H1 (cell line): ENCODE measurements at regions not wholly inside any gene's neighbourhood (a gene's known extent, or its start where the extent isn't known, plus 50 kb on each side); places are given as distances from the start of the nearest gene placed in this dataset.
A peak's percentile ranks its signal among the peaks of the same experiment; 100 is the strongest.

Experiments used
- CTCF ChIA-PET: fragments of 300-600 bp; sonication (Branson Sonifier 250); formaldehyde crosslinking; loops from one replicate; lab custom pipeline; 2021; ENCODE audit not compliant: partially characterized antibody; lab: Charles Lee
- POLR2A ChIA-PET: fragments of 300-600 bp; sonication (Branson Sonifier 250); formaldehyde crosslinking; loops from one replicate; lab custom pipeline; 2021; ENCODE audit warnings: inconsistent platforms; ENCODE audit not compliant: partially characterized antibody; lab: Charles Lee
- DNase-seq, 2 experiments: peaks; one replicate each; pipeline versions ENCODE4 v3.0.0 to v3.0.0-alpha.2; 2010 to 2022; ENCODE audit warnings: low spot score in 2 of 2, low read depth in 1 of 2, mixed read lengths in 1 of 2
- FAIRE-seq: peaks from 2 replicates; lab custom pipeline; 2011; peaks lifted over from hg19 to GRCh38; lab: Jason Lieb, UNC
- H2AFZ ChIP-seq: 2 replicates; pipeline ENCODE4 v1.8.1; 2012; ENCODE audit warnings: low read length, inconsistent platforms
- H2AK5ac ChIP-seq: 2 replicates; pipeline ENCODE4 v1.6.1; 2013; ENCODE audit warnings: low read depth, low read length
- H2BK120ac ChIP-seq: replicated peaks from 2 replicates; pipeline ENCODE3; 2013; ENCODE audit warnings: low read depth, low read length, inconsistent platforms
- H2BK12ac ChIP-seq: 2 replicates; pipeline ENCODE4 v1.6.1; 2013; ENCODE audit warnings: low read depth, low read length
- H2BK15ac ChIP-seq: 2 replicates; pipeline ENCODE4 v1.6.1; 2013; ENCODE audit warnings: low read length
- H2BK20ac ChIP-seq: 2 replicates; pipeline ENCODE4 v1.6.1; 2013; ENCODE audit warnings: low read length
- H2BK5ac ChIP-seq: 2 replicates; pipeline ENCODE4 v1.6.1; 2013; ENCODE audit warnings: low read depth, low read length
- H3K14ac ChIP-seq: 2 replicates; pipeline ENCODE4 v1.6.1; 2013; ENCODE audit warnings: inconsistent platforms; ENCODE audit not compliant: insufficient read length
- H3K18ac ChIP-seq: 2 replicates; pipeline ENCODE4 v1.6.1; 2013; ENCODE audit warnings: low read length; ENCODE audit errors: extremely low read depth
- H3K23ac ChIP-seq: 2 replicates; pipeline ENCODE4 v1.6.1; 2013; ENCODE audit warnings: inconsistent platforms; ENCODE audit not compliant: insufficient read length
- H3K23me2 ChIP-seq: 2 replicates; pipeline ENCODE4 v1.6.1; 2013; ENCODE audit warnings: low read depth, low read length
- H3K27ac ChIP-seq: 2 replicates; pipeline ENCODE4 v1.6.1; 2011; ENCODE audit warnings: low read depth, low read length, inconsistent platforms
- H3K27me3 ChIP-seq, 4 experiments: replicated peaks in 1 of 4; 1 replicate in 1 of 4; 2 replicates in 3 of 4; pipeline versions ENCODE4 v1.6.1 to v1.8.1; 2011 to 2013; ENCODE audit warnings: low read length in 3 of 4, mild to moderate bottlenecking in 3 of 4, inconsistent platforms in 2 of 4, mixed read lengths in 2 of 4, moderate library complexity in 1 of 4; ENCODE audit not compliant: control insufficient read depth in 3 of 4, insufficient read depth in 3 of 4; ENCODE audit errors: extremely low read depth in 1 of 4
- H3K36me3 ChIP-seq, 4 experiments: 2 replicates each; pipeline versions ENCODE4 v1.6.1 to v1.8.1; 2011 to 2013; ENCODE audit warnings: mild to moderate bottlenecking in 4 of 4, low read length in 3 of 4, moderate library complexity in 2 of 4, control low read depth in 1 of 4, inconsistent platforms in 1 of 4; ENCODE audit not compliant: insufficient read depth in 4 of 4, control insufficient read depth in 2 of 4
- H3K4ac ChIP-seq: replicated peaks from 2 replicates; pipeline ENCODE3; 2013; ENCODE audit warnings: low read length, low read depth, mixed read lengths, inconsistent platforms; ENCODE audit not compliant: insufficient read length
- H3K4me1 ChIP-seq, 4 experiments: replicated peaks in 1 of 4; 1 replicate in 1 of 4; 2 replicates in 3 of 4; pipeline versions ENCODE4 v1.6.1 to v1.8.1; 2011 to 2013; ENCODE audit warnings: low read length in 3 of 4, inconsistent platforms in 2 of 4, mixed read lengths in 1 of 4; ENCODE audit not compliant: insufficient read depth in 4 of 4, control insufficient read depth in 3 of 4
- H3K4me2 ChIP-seq, 2 experiments: 2 replicates each; pipeline versions ENCODE4 v1.6.1 to v1.8.1; 2011 to 2013; ENCODE audit warnings: low read depth in 2 of 2, low read length in 2 of 2, control low read depth in 1 of 2, inconsistent platforms in 1 of 2, mild to moderate bottlenecking in 1 of 2; ENCODE audit not compliant: insufficient read depth in 1 of 2
- H3K4me3 ChIP-seq, 4 experiments: fragments of 200-600, 300-600 bp in 1 of 4; sonication (generic), shearing (Covaris generic), sonication (Bioruptor Twin) in 1 of 4; 2 replicates each; pipeline versions ENCODE4 v1.5.1 to v1.8.1; 2011 to 2016; ENCODE audit warnings: low read length in 4 of 4, low read depth in 3 of 4, control low read depth in 2 of 4, inconsistent platforms in 2 of 4, mild to moderate bottlenecking in 2 of 4, mixed read lengths in 1 of 4, moderate library complexity in 1 of 4; ENCODE audit not compliant: insufficient read depth in 2 of 4; ENCODE audit errors: extremely low read depth in 1 of 4
- H3K56ac ChIP-seq: replicated peaks from 2 replicates; pipeline ENCODE3; 2013; ENCODE audit warnings: low read depth, mild to moderate bottlenecking, mixed read lengths, low read length, inconsistent platforms; ENCODE audit not compliant: insufficient read length
- H3K79me1 ChIP-seq: 2 replicates; pipeline ENCODE4 v1.6.1; 2013; ENCODE audit warnings: low read depth, low read length, control low read depth
- H3K79me2 ChIP-seq, 2 experiments: 2 replicates each; pipeline versions ENCODE4 v1.6.1 to v1.8.1; 2012 to 2013; ENCODE audit warnings: low read length in 2 of 2, mild to moderate bottlenecking in 2 of 2, inconsistent platforms in 1 of 2; ENCODE audit not compliant: insufficient read depth in 2 of 2, control insufficient read depth in 1 of 2
- H3K9ac ChIP-seq, 4 experiments: replicated peaks in 1 of 4; 1 replicate in 1 of 4; 2 replicates in 3 of 4; pipeline versions ENCODE4 v1.6.1 to v1.8.1; 2011 to 2013; ENCODE audit warnings: low read depth in 3 of 4, low read length in 3 of 4, control low read depth in 2 of 4, mild to moderate bottlenecking in 2 of 4, moderate library complexity in 2 of 4, inconsistent platforms in 1 of 4; ENCODE audit errors: extremely low read depth in 1 of 4
- H3K9me3 ChIP-seq, 2 experiments: 2 replicates each; pipeline versions ENCODE4 v1.6.1 to v1.8.1; 2012 to 2013; ENCODE audit warnings: mild to moderate bottlenecking in 2 of 2, moderate library complexity in 2 of 2, control low read depth in 1 of 2, inconsistent platforms in 1 of 2, low read depth in 1 of 2, low read length in 1 of 2, mixed read lengths in 1 of 2; ENCODE audit not compliant: insufficient read depth in 2 of 2
- H4K20me1 ChIP-seq, 2 experiments: replicated peaks in 1 of 2; 2 replicates each; pipeline versions ENCODE3 to v1.8.1; 2011 to 2013; ENCODE audit warnings: inconsistent platforms in 2 of 2, low read length in 2 of 2, mild to moderate bottlenecking in 1 of 2; ENCODE audit not compliant: insufficient read depth in 2 of 2, control insufficient read depth in 1 of 2
- H4K5ac ChIP-seq: 2 replicates; pipeline ENCODE4 v1.6.1; 2013; ENCODE audit warnings: low read length, low read depth, mixed read lengths, inconsistent platforms; ENCODE audit not compliant: insufficient read length
- H4K8ac ChIP-seq: 2 replicates; pipeline ENCODE4 v1.8.0; 2013; ENCODE audit warnings: mild to moderate bottlenecking, moderate library complexity, low read length, inconsistent platforms; ENCODE audit not compliant: insufficient read depth; ENCODE audit errors: extremely low read depth
- H4K91ac ChIP-seq: replicated peaks from 2 replicates; pipeline ENCODE3; 2013; ENCODE audit warnings: low read length, mixed read lengths, inconsistent platforms; ENCODE audit not compliant: insufficient read length
- CBX5 ChIP-seq: fragments of 300-800, 300-1000 bp; sonication (generic); IDR thresholded peaks from 2 replicates; pipeline ENCODE4 v1.7.1; 2016; ENCODE audit warnings: antibody characterized with exemption, low read length, low read depth
- CBX8 ChIP-seq: fragments of 300-800, 300-1000 bp; sonication (generic); IDR thresholded peaks from 2 replicates; pipeline ENCODE4 v1.7.1; 2016; ENCODE audit warnings: low read depth, low read length, borderline replicate concordance
- EP300 ChIP-seq, 2 experiments: IDR thresholded peaks; 1 replicate in 1 of 2; 2 replicates in 1 of 2; pipeline ENCODE4 v1.6.1; 2011 to 2012; ENCODE audit warnings: low read depth in 2 of 2, low read length in 2 of 2, mild to moderate bottlenecking in 2 of 2, borderline replicate concordance in 1 of 2, inconsistent platforms in 1 of 2, moderate library complexity in 1 of 2
- HDAC2 ChIP-seq, 2 experiments: fragments of 300-600 bp in 1 of 2; sonication (generic) in 1 of 2; IDR thresholded peaks; 2 replicates each; pipeline ENCODE4 v1.6.1; 2011 to 2012; ENCODE audit warnings: low read depth in 2 of 2, low read length in 2 of 2, mild to moderate bottlenecking in 2 of 2, moderate library complexity in 2 of 2, borderline replicate concordance in 1 of 2, inconsistent platforms in 1 of 2
- JUN ChIP-seq: IDR thresholded peaks from 2 replicates; pipeline ENCODE4 v1.6.1; 2011; ENCODE audit warnings: low read depth, mild to moderate bottlenecking, improper control_type of control experiment, low read length
- JUND ChIP-seq: IDR thresholded peaks from 2 replicates; pipeline ENCODE4 v1.6.1; 2011; ENCODE audit warnings: mild to moderate bottlenecking, improper control_type of control experiment, low read length
- KDM5A ChIP-seq: fragments of 200-600 bp; IDR thresholded peaks from 2 replicates; pipeline ENCODE4 v1.7.1; 2012; ENCODE audit warnings: mild to moderate bottlenecking, low read length, inconsistent platforms, mixed read lengths
- POLR2AphosphoS5 ChIP-seq: IDR thresholded peaks from 2 replicates; pipeline ENCODE4 v1.6.1; 2011; ENCODE audit warnings: low read depth, low read length
- RNF2 ChIP-seq: fragments of 200-900, 300-1000 bp; sonication (generic); IDR thresholded peaks from 2 replicates; pipeline ENCODE4 v1.7.1; 2016; ENCODE audit warnings: borderline replicate concordance, low read depth, mild to moderate bottlenecking, antibody characterized with exemption, low read length; ENCODE audit not compliant: poor library complexity, severe bottlenecking; ENCODE audit errors: missing control alignments
- RXRA ChIP-seq: IDR thresholded peaks from 2 replicates; pipeline ENCODE4 v1.6.1; 2011; ENCODE audit warnings: low read depth, mild to moderate bottlenecking, low read length, moderate library complexity; ENCODE audit not compliant: insufficient read depth
- SIRT6 ChIP-seq: IDR thresholded peaks from one replicate; pipeline ENCODE4 v1.7.1; 2012; ENCODE audit warnings: low read length, inconsistent platforms
- WGBS, 2 experiments: shearing (Covaris generic) in 1 of 2; methylation state at CpG; one replicate each; pipeline versions ENCODE4 v1.1.6 to v1.1.7; 2013 to 2015; ENCODE audit warnings: low lambda C conversion rate in 2 of 2, mixed read lengths in 2 of 2, inconsistent platforms in 1 of 2, low coverage in 1 of 2, missing lambda C conversion rate in 1 of 2; ENCODE audit not compliant: insufficient replicate concordance in 2 of 2, insufficient coverage in 1 of 2, insufficient read length in 1 of 2; ENCODE audit errors: extremely low coverage in 1 of 2, missing lambda C conversion rate in 1 of 2; 5-methylcytosine and 5-hydroxymethylcytosine counted together
- TF ChIP-seq, protein P1 (sequence below): IDR thresholded peaks from 2 replicates; pipeline ENCODE4 v1.6.1; 2012; ENCODE audit warnings: inconsistent platforms

GRCh38 chr15:61500951-61501620 is 272.0 kb upstream of the RORA start:
- Histone ChIP-seq H3K9ac (no peak overlapping the region), H2AK5ac (no peak overlapping the region), H3K27ac (no peak overlapping the region), H2BK20ac (no peak overlapping the region), H3K23ac (no peak overlapping the region), H2BK12ac (no peak overlapping the region), H3K4me3 (no peak overlapping the region), H3K18ac (no peak overlapping the region), H3K56ac (no peak overlapping the region), H3K79me2 (no peaks in the 10 kb centered on the region), H2BK120ac (no peak overlapping the region), H2BK15ac (no peak overlapping the region), H3K4me1 (peaks cover 0 to 13% (median 12%) of the 10 kb centered on the region in 4 experiments; a peak in 5 of 7 replicates), H4K5ac (no peak overlapping the region), H2AFZ (peak overlapping the region; percentile 47; the same call in 1 of the 2 replicates), H3K14ac (no peak overlapping the region), H3K4me2 (peak overlapping the region in 1 of 2 experiments; percentile 7; a peak in 2 of 4 replicates), H3K36me3 (no peaks in the 10 kb centered on the region), H3K9me3 (no peaks in the 10 kb centered on the region), H4K8ac (no peak overlapping the region), H4K20me1 (no peaks in the 10 kb centered on the region), H3K4ac (no peak overlapping the region), H3K79me1 (no peaks in the 10 kb centered on the region), H4K91ac (no peak overlapping the region), H2BK5ac (no peak overlapping the region), H3K27me3 (no peaks in the 10 kb centered on the region), H3K23me2 (no peaks in the 10 kb centered on the region)
- ChIA-PET POLR2A (no interaction called here), CTCF (no interaction called here)
- WGBS, 2 experiments: 74% methylated on average over 9 of the region's 9 CpGs; no CpG with 5 or more reads in 1 of the 2 experiments
- FAIRE-seq (peak; percentile 39), DNase-seq (no peak)
- TF ChIP-seq HDAC2 (IDR thresholded peaks at IDR 0.05; ENCODE audit: borderline replicate concordance in 1 of 2, low read depth in 2 of 2, low read length in 2 of 2) (no peak), KDM5A (no peak), RNF2 (no peak), EP300 (IDR thresholded peaks at IDR 0.05; ENCODE audit: borderline replicate concordance in 1 of 2, low read depth in 2 of 2, low read length in 2 of 2) (no peak), CBX8 (no peak), CBX5 (no peak), POLR2AphosphoS5 (no peak), JUND (no peak), JUN (no peak), RXRA (no peak), SIRT6 (no peak)
- TF ChIP-seq, protein P1, sequence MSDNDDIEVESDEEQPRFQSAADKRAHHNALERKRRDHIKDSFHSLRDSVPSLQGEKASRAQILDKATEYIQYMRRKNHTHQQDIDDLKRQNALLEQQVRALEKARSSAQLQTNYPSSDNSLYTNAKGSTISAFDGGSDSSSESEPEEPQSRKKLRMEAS: no peak
